ENCODE measurements at regions not wholly inside any gene's neighbourhood (a gene's known extent, or its start where the extent isn't known, plus 50 kb on each side); places are given as distances from the start of the nearest gene placed in this dataset.

- ATAC-seq (no peak), DNase-seq (no peak)
- Mint-ChIP-seq H3K27me3 (ENCODE audit: low read depth in 2 of 2) (peaks cover 15 to 17% of the 10 kb centered on the region in 2 donors), H3K36me3 (no peaks in the 10 kb centered on the region), H3K27ac (no peak overlapping the region), H3K4me1 (peaks cover 10% of the 10 kb centered on the region in 2 donors), H3K9me3 (no peaks in the 10 kb centered on the region), H3K4me3 (no peak overlapping the region)
- H3K27ac ChIP-seq (ENCODE audit: low read length) = no peak overlapping the region
- no peak overlapping the region for H3K4me3 ChIP-seq (ENCODE audit: low read length)
- intact Hi-C loops (cut with micrococcal nuclease) = no loop called here
- peaks cover 12% of the 10 kb centered on the region for H3K4me1 ChIP-seq (ENCODE audit: control insufficient read depth, insufficient read depth, low read length)
- TF ChIP-seq, protein P1, sequence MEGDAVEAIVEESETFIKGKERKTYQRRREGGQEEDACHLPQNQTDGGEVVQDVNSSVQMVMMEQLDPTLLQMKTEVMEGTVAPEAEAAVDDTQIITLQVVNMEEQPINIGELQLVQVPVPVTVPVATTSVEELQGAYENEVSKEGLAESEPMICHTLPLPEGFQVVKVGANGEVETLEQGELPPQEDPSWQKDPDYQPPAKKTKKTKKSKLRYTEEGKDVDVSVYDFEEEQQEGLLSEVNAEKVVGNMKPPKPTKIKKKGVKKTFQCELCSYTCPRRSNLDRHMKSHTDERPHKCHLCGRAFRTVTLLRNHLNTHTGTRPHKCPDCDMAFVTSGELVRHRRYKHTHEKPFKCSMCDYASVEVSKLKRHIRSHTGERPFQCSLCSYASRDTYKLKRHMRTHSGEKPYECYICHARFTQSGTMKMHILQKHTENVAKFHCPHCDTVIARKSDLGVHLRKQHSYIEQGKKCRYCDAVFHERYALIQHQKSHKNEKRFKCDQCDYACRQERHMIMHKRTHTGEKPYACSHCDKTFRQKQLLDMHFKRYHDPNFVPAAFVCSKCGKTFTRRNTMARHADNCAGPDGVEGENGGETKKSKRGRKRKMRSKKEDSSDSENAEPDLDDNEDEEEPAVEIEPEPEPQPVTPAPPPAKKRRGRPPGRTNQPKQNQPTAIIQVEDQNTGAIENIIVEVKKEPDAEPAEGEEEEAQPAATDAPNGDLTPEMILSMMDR (IDR thresholded peaks at IDR 0.05) = no peak
- H3K27me3 ChIP-seq (ENCODE audit: control insufficient read depth, insufficient read depth, low read length) = peaks cover 19% of the 10 kb centered on the region
- WGBS (ENCODE audit: insufficient coverage) = 89% methylated on average over 6 of the region's 6 CpGs
- no peaks in the 10 kb centered on the region for H3K9me3 ChIP-seq (ENCODE audit: control insufficient read depth, insufficient read depth, low read length)
- H3K36me3 ChIP-seq (ENCODE audit: control insufficient read depth, insufficient read depth, low read length) = no peaks in the 10 kb centered on the region
Observed at GRCh38 chr17:28253663-28254062, 65.3 kb upstream of the TMEM97 start.

DNA sequence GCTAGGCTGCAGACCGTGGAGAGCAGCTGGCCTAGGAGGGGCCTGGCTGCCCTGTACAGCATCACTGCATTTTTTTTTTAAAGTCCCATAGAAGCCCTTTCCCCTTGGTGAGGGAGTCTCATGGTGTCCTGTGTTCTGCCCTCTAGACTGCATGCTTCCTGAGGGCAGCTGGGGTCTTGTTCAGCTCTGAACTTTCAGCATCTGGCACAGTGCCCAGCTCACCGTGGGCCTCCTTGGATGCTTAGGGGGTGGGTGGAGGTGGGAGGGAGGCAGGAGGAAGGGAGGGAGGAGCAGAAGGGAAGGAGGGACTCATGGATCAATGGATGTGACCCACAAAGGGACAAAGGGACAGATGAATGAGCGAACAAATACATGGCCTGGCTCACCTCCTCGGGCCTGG lies 63.4 kb upstream of the TMEM97 start:
- Mint-ChIP-seq H3K27me3 (ENCODE audit: low read depth in 2 of 2) (peaks cover 15 to 22% of the 10 kb centered on the region in 2 donors), H3K4me1 (peaks cover 10% of the 10 kb centered on the region in 2 donors), H3K36me3 (no peaks in the 10 kb centered on the region), H3K4me3 (no peak overlapping the region), H3K27ac (no peak overlapping the region), H3K9me3 (no peaks in the 10 kb centered on the region)
- intact Hi-C loops (cut with micrococcal nuclease) = no loop called here
- no peak for ATAC-seq
- TF ChIP-seq, protein P1 (IDR thresholded peaks at IDR 0.05) = no peak
- no peak overlapping the region for H3K27ac ChIP-seq (ENCODE audit: low read length)
- H3K36me3 ChIP-seq (ENCODE audit: control insufficient read depth, insufficient read depth, low read length) = no peaks in the 10 kb centered on the region
- no peak for DNase-seq
- peaks cover 19% of the 10 kb centered on the region for H3K27me3 ChIP-seq (ENCODE audit: control insufficient read depth, insufficient read depth, low read length)
- no peaks in the 10 kb centered on the region for H3K9me3 ChIP-seq (ENCODE audit: control insufficient read depth, insufficient read depth, low read length)
- H3K4me3 ChIP-seq (ENCODE audit: low read length) = no peak overlapping the region
- H3K4me1 ChIP-seq (ENCODE audit: control insufficient read depth, insufficient read depth, low read length) = peaks cover 12% of the 10 kb centered on the region
- WGBS (ENCODE audit: insufficient coverage) = 74% methylated on average over 4 of the region's 4 CpGs

DNA sequence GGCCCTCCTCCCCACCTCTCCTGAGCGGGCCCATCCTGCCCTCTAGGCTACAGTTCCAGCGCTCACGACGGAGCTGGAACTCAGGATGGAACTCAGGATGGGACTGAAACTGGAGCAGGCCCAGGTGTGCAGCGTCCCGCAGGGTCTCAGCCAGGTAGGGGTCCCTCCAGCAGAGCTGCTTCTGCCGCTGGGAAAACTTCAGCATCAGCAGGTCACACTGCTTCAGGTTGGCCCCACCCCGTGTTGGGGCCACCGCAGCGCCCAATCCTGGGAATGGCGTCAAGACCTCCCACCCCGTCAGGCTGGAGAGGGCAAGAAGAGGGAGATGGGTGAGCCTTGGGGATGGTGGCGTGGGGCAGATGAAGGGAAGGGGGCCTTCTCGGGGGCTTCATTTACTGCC lies 62.6 kb upstream of the TMEM97 start:
- DNase-seq (no peak), ATAC-seq (no peak)
- Mint-ChIP-seq H3K4me1 (peaks cover 8% of the 10 kb centered on the region in 2 donors), H3K4me3 (no peak overlapping the region), H3K36me3 (no peaks in the 10 kb centered on the region), H3K27me3 (ENCODE audit: low read depth in 2 of 2) (peaks cover 13 to 22% of the 10 kb centered on the region in 2 donors), H3K27ac (no peak overlapping the region), H3K9me3 (peaks cover 0 to 2% of the 10 kb centered on the region in 2 donors)
- Histone ChIP-seq H3K36me3 (ENCODE audit: control insufficient read depth, insufficient read depth, low read length) (no peaks in the 10 kb centered on the region), H3K4me3 (ENCODE audit: low read length) (no peak overlapping the region), H3K27ac (ENCODE audit: low read length) (no peak overlapping the region), H3K4me1 (ENCODE audit: control insufficient read depth, insufficient read depth, low read length) (peaks cover 10% of the 10 kb centered on the region), H3K9me3 (ENCODE audit: control insufficient read depth, insufficient read depth, low read length) (peaks cover under 1% of the 10 kb centered on the region), H3K27me3 (ENCODE audit: control insufficient read depth, insufficient read depth, low read length) (peaks cover 18% of the 10 kb centered on the region)
- intact Hi-C loops (cut with micrococcal nuclease) = no loop called here
- WGBS (ENCODE audit: insufficient coverage) = 89% methylated on average over 14 of the region's 14 CpGs
- TF ChIP-seq, protein P1 (IDR thresholded peaks at IDR 0.05) = no peak

DNA sequence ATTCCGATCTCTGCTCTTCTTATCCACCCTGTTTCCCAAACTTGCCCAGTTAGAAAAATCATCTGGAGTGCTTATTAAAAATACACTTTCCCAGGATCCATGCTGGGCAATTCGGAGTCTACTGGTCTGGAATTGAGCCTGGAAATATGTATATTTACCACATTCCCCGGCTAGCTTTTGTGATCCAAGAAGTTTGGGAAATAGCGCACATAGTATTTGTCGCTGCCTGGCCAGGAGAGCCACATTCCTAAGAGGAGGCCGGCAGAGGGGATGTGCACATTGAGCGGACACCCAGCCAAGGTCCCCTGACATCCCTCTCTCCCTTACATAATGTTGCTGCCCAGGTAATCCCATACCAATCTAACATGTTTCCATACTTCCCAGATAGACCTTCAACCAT lies 62.1 kb upstream of the TMEM97 start:
- 96% methylated on average over 7 of the region's 7 CpGs for WGBS (ENCODE audit: insufficient coverage)
- TF ChIP-seq, protein P1 (IDR thresholded peaks at IDR 0.05) = no peak
- intact Hi-C loops (cut with micrococcal nuclease) = no loop called here
- Histone ChIP-seq H3K27ac (ENCODE audit: low read length) (no peak overlapping the region), H3K27me3 (ENCODE audit: control insufficient read depth, insufficient read depth, low read length) (peaks cover 13% of the 10 kb centered on the region), H3K36me3 (ENCODE audit: control insufficient read depth, insufficient read depth, low read length) (no peaks in the 10 kb centered on the region), H3K4me1 (ENCODE audit: control insufficient read depth, insufficient read depth, low read length) (peaks cover 5% of the 10 kb centered on the region), H3K9me3 (ENCODE audit: control insufficient read depth, insufficient read depth, low read length) (peaks cover 5% of the 10 kb centered on the region), H3K4me3 (ENCODE audit: low read length) (no peak overlapping the region)
- H3K27me3 Mint-ChIP-seq (ENCODE audit: low read depth in 2 of 2) = peaks cover 8 to 18% of the 10 kb centered on the region in 2 donors
- peaks cover 3% of the 10 kb centered on the region in 2 donors for H3K4me1 Mint-ChIP-seq
- DNase-seq (no peak), ATAC-seq (no peak)
- no peaks in the 10 kb centered on the region for H3K36me3 Mint-ChIP-seq
- H3K27ac Mint-ChIP-seq = no peak overlapping the region
- no peak overlapping the region for H3K4me3 Mint-ChIP-seq
- H3K9me3 Mint-ChIP-seq = peaks cover 3 to 4% of the 10 kb centered on the region in 2 donors

All from natural killer cell (primary cell).